Fibroblast of mammary gland (primary cell): ENCODE measurements at regions not wholly inside any gene's neighbourhood (a gene's known extent, or its start where the extent isn't known, plus 50 kb on each side); places are given as distances from the start of the nearest gene placed in this dataset.

Experiments used
- DNase-seq: peaks from one replicate; pipeline ENCODE4 v3.0.0-alpha.2; 2010; ENCODE audit warnings: low read depth
- H3K4me3 ChIP-seq: 2 replicates; pipeline ENCODE4 v1.5.1; 2011; ENCODE audit warnings: low read depth, mild to moderate bottlenecking, low read length, moderate library complexity; ENCODE audit not compliant: control insufficient read depth
- CTCF ChIP-seq: conservative IDR thresholded peaks from 2 replicates; pipeline ENCODE4 v1.5.1; 2011; ENCODE audit warnings: low read depth, low read length, inconsistent platforms; ENCODE audit not compliant: control insufficient read depth, insufficient read depth

- DNase-seq = no peak
- H3K4me3 ChIP-seq = no peak overlapping the region
- no peak for TF ChIP-seq CTCF
Measured at GRCh38 chr12:115384391-115384790, 700.4 kb upstream of the TBX3 start.

GRCh38 chr12:115383668-115384067 lies 699.7 kb upstream of the TBX3 start:
- no peak overlapping the region for H3K4me3 ChIP-seq
- no peak for TF ChIP-seq CTCF
- DNase-seq = peak; percentile 91

- H3K4me3 ChIP-seq = no peak overlapping the region
- TF ChIP-seq CTCF = no peak
- no peak for DNase-seq
Measured at GRCh38 chr12:115382681-115383080, 698.7 kb upstream of the TBX3 start.

GRCh38 chr12:115380546-115381120 lies 696.7 kb upstream of the TBX3 start:
- DNase-seq = no peak
- no peak overlapping the region for H3K4me3 ChIP-seq
- TF ChIP-seq CTCF = no peak

- DNase-seq = no peak
- no peak overlapping the region for H3K4me3 ChIP-seq
Measured at GRCh38 chr12:115378291-115378690, 694.3 kb upstream of the TBX3 start.

GRCh38 chr12:115377779-115378178 lies 693.8 kb upstream of the TBX3 start:
- no peak for TF ChIP-seq CTCF
- no peak for DNase-seq
- H3K4me3 ChIP-seq = no peak overlapping the region

More at GRCh38 chr12:115378291-115378690, 694.3 kb upstream of the TBX3 start:
- no peak for TF ChIP-seq CTCF

GRCh38 chr12:115377230-115377629 lies 693.3 kb upstream of the TBX3 start:
- no peak for TF ChIP-seq CTCF
- no peak for DNase-seq
- no peak overlapping the region for H3K4me3 ChIP-seq
